ENCODE measurements at regions not wholly inside any gene's neighbourhood (a gene's known extent, or its start where the extent isn't known, plus 50 kb on each side); places are given as distances from the start of the nearest gene placed in this dataset.
"Not testable (repeated sequence)": the region's sequence is repeated elsewhere in the genome, so short reads cannot be mapped to it uniquely, and the experiment has no call there.

DNA sequence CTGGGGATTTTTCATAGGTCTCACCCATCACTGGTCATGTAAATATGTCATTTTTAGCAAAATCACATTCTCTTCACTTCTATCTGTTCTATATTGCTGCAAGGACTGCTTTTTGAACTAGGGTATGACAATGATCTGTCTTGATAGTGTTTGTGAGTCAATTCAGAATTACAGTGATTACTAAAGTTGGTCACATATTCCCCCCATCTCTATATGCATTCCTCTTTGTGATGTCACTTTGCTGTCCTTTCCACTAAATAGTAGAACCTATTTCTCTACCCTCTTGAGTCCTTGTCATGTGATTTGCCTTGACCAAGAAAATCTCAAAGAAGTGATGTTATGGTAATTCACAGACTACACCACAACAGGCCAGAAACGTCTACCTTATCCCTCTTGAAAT, 243.9 kb downstream of the NPIPA8 start:
- not testable (repeated sequence) for H3K27me3 ChIP-seq (ENCODE audit: insufficient read depth, low read length); H3K27ac ChIP-seq (ENCODE audit: low read depth, low read length); H3K9ac ChIP-seq (ENCODE audit: low read depth, low read length); H3K4me3 ChIP-seq (ENCODE audit: low read length); H3K9me3 ChIP-seq (ENCODE audit: insufficient read depth, low read depth, low read length); H3K4me1 ChIP-seq (ENCODE audit: insufficient read depth, low read length); H3K36me3 ChIP-seq (ENCODE audit: insufficient read depth, low read length)
- no CpG with 5 or more reads among the region's 1 CpG for WGBS

DNA sequence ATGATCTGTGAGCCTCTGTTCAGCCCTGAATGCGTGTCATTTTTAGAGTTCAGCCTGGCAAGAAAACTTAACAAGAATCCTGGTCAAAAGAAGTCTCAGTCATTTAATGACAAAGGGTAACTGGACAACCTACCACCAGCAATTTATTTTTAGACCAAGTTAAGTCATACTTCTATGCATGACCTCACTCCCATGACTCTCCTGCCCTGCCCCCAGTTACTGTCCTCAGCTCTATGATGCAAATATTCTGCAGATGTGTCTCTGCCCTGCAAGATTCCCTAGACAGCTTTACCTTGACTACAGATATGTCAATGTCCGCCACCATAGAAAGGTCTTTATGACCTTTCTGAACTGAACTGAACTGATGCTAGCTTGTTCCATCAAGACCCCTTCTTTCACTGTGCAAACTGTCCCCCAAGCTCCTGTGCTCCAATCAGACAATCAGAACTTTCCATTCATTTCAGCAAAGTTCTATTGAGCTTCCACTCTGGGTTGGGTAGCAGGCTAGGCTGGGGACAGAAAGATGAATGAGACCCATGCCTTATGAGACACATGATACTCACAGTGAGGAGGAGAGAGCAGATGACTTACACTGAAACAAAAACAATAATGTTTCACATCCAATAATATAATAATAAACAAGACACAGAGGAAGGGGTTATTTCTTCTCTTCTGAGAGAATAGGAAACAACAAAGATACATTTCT, 255.7 kb downstream of the NPIPA8 start:
- H3K27ac ChIP-seq (ENCODE audit: low read depth, low read length); H3K9ac ChIP-seq (ENCODE audit: low read depth, low read length); H3K4me3 ChIP-seq (ENCODE audit: low read length); H3K4me1 ChIP-seq (ENCODE audit: insufficient read depth, low read length); H3K36me3 ChIP-seq (ENCODE audit: insufficient read depth, low read length); H3K27me3 ChIP-seq (ENCODE audit: insufficient read depth, low read length); H3K9me3 ChIP-seq (ENCODE audit: insufficient read depth, low read depth, low read length): not testable (repeated sequence)
- WGBS: 89% methylated on average over 1 of the region's 2 CpGs

- H3K9me3 ChIP-seq (ENCODE audit: insufficient read depth, low read depth, low read length); H3K9ac ChIP-seq (ENCODE audit: low read depth, low read length); H3K27me3 ChIP-seq (ENCODE audit: insufficient read depth, low read length); H3K4me3 ChIP-seq (ENCODE audit: low read length); H3K36me3 ChIP-seq (ENCODE audit: insufficient read depth, low read length); H3K4me1 ChIP-seq (ENCODE audit: insufficient read depth, low read length); H3K27ac ChIP-seq (ENCODE audit: low read depth, low read length): not testable (repeated sequence)
Observed at GRCh38 chr16:18077910-18078309, 258.6 kb downstream of the NPIPA8 start.

GRCh38 chr16:18072161-18072560, 264.4 kb downstream of the NPIPA8 start:
- no peaks in the 10 kb centered on the region for H3K9me3 ChIP-seq (ENCODE audit: insufficient read depth, low read depth, low read length)
- H3K27me3 ChIP-seq (ENCODE audit: insufficient read depth, low read length): no peaks in the 10 kb centered on the region
- peaks cover 19% of the 10 kb centered on the region for H3K4me1 ChIP-seq (ENCODE audit: insufficient read depth, low read length)
- WGBS: 91% methylated on average over 1 of the region's 1 CpG
- no peak overlapping the region for H3K27ac ChIP-seq (ENCODE audit: low read depth, low read length)
- H3K4me3 ChIP-seq (ENCODE audit: low read length): no peak overlapping the region
- 0 out of 2 replicates have a peak overlapping the region, but pooled peaks have one; percentile 38 for H3K9ac ChIP-seq (ENCODE audit: low read depth, low read length)
- no peaks in the 10 kb centered on the region for H3K36me3 ChIP-seq (ENCODE audit: insufficient read depth, low read length)

- Histone ChIP-seq H3K9ac (ENCODE audit: low read depth, low read length) (no peak overlapping the region), H3K27me3 (ENCODE audit: insufficient read depth, low read length) (no peaks in the 10 kb centered on the region), H3K4me1 (ENCODE audit: insufficient read depth, low read length) (peaks cover 19% of the 10 kb centered on the region), H3K4me3 (ENCODE audit: low read length) (no peak overlapping the region), H3K36me3 (ENCODE audit: insufficient read depth, low read length) (no peaks in the 10 kb centered on the region), H3K27ac (ENCODE audit: low read depth, low read length) (no peak overlapping the region), H3K9me3 (ENCODE audit: insufficient read depth, low read depth, low read length) (no peaks in the 10 kb centered on the region)
Observed at GRCh38 chr16:18069683-18070082, 266.9 kb downstream of the NPIPA8 start.

- Histone ChIP-seq H3K4me1 (ENCODE audit: insufficient read depth, low read length) (peaks cover 19% of the 10 kb centered on the region), H3K36me3 (ENCODE audit: insufficient read depth, low read length) (no peaks in the 10 kb centered on the region), H3K9me3 (ENCODE audit: insufficient read depth, low read depth, low read length) (no peaks in the 10 kb centered on the region), H3K27ac (ENCODE audit: low read depth, low read length) (no peak overlapping the region), H3K9ac (ENCODE audit: low read depth, low read length) (no peak overlapping the region), H3K4me3 (ENCODE audit: low read length) (no peak overlapping the region), H3K27me3 (ENCODE audit: insufficient read depth, low read length) (no peaks in the 10 kb centered on the region)
Observed at GRCh38 chr16:18068477-18068876, 268.1 kb downstream of the NPIPA8 start.

DNA sequence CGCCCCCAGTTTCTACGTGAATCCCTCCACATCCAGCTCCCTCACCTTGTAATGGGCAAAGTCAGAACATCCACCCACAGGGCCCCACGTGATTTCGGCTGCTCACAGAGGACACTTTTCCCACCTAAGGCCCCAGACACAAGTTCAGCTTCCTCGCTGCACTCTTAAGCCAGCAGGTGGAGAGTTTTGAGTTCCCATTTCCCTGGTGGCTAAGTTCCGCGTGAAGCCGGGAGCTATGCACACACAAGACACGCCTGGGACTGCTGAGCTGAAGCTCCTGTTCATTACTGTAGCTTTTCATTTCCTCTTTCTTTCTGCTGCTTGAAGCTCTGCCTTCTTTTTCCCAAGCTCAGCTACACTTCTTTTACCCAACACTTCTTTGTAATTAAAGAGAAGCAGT, 273.8 kb downstream of the NPIPA8 start:
- WGBS: 79% methylated on average over 9 of the region's 9 CpGs
- Histone ChIP-seq H3K4me1 (ENCODE audit: insufficient read depth, low read length) (no peaks in the 10 kb centered on the region; the same call in 1 of the 2 replicates), H3K27ac (ENCODE audit: low read depth, low read length) (no peak overlapping the region), H3K9me3 (ENCODE audit: insufficient read depth, low read depth, low read length) (no peaks in the 10 kb centered on the region), H3K9ac (ENCODE audit: low read depth, low read length) (0 out of 2 replicates have a peak overlapping the region, but pooled peaks have one; percentile 7), H3K27me3 (ENCODE audit: insufficient read depth, low read length) (no peaks in the 10 kb centered on the region), H3K36me3 (ENCODE audit: insufficient read depth, low read length) (no peaks in the 10 kb centered on the region), H3K4me3 (ENCODE audit: low read length) (no peak overlapping the region)

GRCh38 chr16:18060351-18060750, 276.2 kb downstream of the NPIPA8 start:
- Histone ChIP-seq H3K27ac (ENCODE audit: low read depth, low read length) (no peak overlapping the region), H3K4me1 (ENCODE audit: insufficient read depth, low read length) (no peaks in the 10 kb centered on the region; the same call in 1 of the 2 replicates), H3K36me3 (ENCODE audit: insufficient read depth, low read length) (no peaks in the 10 kb centered on the region), H3K27me3 (ENCODE audit: insufficient read depth, low read length) (no peaks in the 10 kb centered on the region), H3K4me3 (ENCODE audit: low read length) (no peak overlapping the region), H3K9me3 (ENCODE audit: insufficient read depth, low read depth, low read length) (no peaks in the 10 kb centered on the region), H3K9ac (ENCODE audit: low read depth, low read length) (no peak overlapping the region)
- WGBS: 78% methylated on average over 7 of the region's 7 CpGs

GRCh38 chr16:18059577-18059976, 277.0 kb downstream of the NPIPA8 start:
- no peaks in the 10 kb centered on the region for H3K9me3 ChIP-seq (ENCODE audit: insufficient read depth, low read depth, low read length)
- WGBS: 91% methylated on average over 6 of the region's 6 CpGs

GRCh38 chr16:18059089-18059488, 277.4 kb downstream of the NPIPA8 start:
- Histone ChIP-seq H3K4me1 (ENCODE audit: insufficient read depth, low read length) (no peaks in the 10 kb centered on the region; the same call in 1 of the 2 replicates), H3K36me3 (ENCODE audit: insufficient read depth, low read length) (no peaks in the 10 kb centered on the region), H3K9ac (ENCODE audit: low read depth, low read length) (no peak overlapping the region), H3K27ac (ENCODE audit: low read depth, low read length) (no peak overlapping the region), H3K4me3 (ENCODE audit: low read length) (no peak overlapping the region), H3K27me3 (ENCODE audit: insufficient read depth, low read length) (no peaks in the 10 kb centered on the region), H3K9me3 (ENCODE audit: insufficient read depth, low read depth, low read length) (no peaks in the 10 kb centered on the region)
- 95% methylated on average over 1 of the region's 1 CpG for WGBS

More at GRCh38 chr16:18059577-18059976, 277.0 kb downstream of the NPIPA8 start:
- Histone ChIP-seq H3K9ac (ENCODE audit: low read depth, low read length) (no peak overlapping the region), H3K27me3 (ENCODE audit: insufficient read depth, low read length) (no peaks in the 10 kb centered on the region), H3K4me1 (ENCODE audit: insufficient read depth, low read length) (no peaks in the 10 kb centered on the region; the same call in 1 of the 2 replicates), H3K36me3 (ENCODE audit: insufficient read depth, low read length) (no peaks in the 10 kb centered on the region), H3K4me3 (ENCODE audit: low read length) (no peak overlapping the region), H3K27ac (ENCODE audit: low read depth, low read length) (no peak overlapping the region)

- Histone ChIP-seq H3K27ac (ENCODE audit: low read depth, low read length) (no peak overlapping the region), H3K4me1 (ENCODE audit: insufficient read depth, low read length) (no peaks in the 10 kb centered on the region), H3K9me3 (ENCODE audit: insufficient read depth, low read depth, low read length) (no peaks in the 10 kb centered on the region), H3K4me3 (ENCODE audit: low read length) (no peak overlapping the region), H3K36me3 (ENCODE audit: insufficient read depth, low read length) (no peaks in the 10 kb centered on the region), H3K9ac (ENCODE audit: low read depth, low read length) (no peak overlapping the region), H3K27me3 (ENCODE audit: insufficient read depth, low read length) (no peaks in the 10 kb centered on the region; the same call in 1 of the 2 replicates)
- WGBS: 87% methylated on average over 3 of the region's 4 CpGs
Observed at GRCh38 chr16:18055411-18055916, 281.1 kb downstream of the NPIPA8 start.

DNA sequence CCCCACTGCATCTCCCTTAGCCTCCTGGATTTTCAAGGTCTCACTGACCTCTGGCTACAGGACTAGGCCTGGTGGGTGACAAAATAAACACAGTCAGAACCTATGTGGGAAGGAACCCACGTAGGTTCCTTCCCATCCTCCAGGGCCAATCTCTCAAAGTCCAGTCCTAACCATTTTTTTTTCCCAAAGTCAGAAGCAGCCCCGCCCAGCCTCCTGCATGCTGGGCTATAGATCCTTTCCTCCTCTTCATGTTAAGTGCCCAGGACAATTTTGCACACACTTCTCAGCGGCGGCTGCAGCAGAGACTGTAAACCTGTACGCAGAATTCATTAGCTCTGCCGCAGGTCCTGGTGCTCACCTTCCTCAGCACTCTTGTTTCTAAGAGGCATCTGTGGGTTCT, 285.8 kb downstream of the NPIPA8 start:
- H3K4me1 ChIP-seq (ENCODE audit: insufficient read depth, low read length): 0 out of 2 replicates have a peak, but pooled peaks cover 9% of the 10 kb centered on the region
- H3K4me3 ChIP-seq (ENCODE audit: low read length): no peak overlapping the region
- no peaks in the 10 kb centered on the region for H3K36me3 ChIP-seq (ENCODE audit: insufficient read depth, low read length)
- H3K9me3 ChIP-seq (ENCODE audit: insufficient read depth, low read depth, low read length): no peaks in the 10 kb centered on the region
- peaks cover 2% of the 10 kb centered on the region; the same call in 1 of the 2 replicates for H3K27me3 ChIP-seq (ENCODE audit: insufficient read depth, low read length)
- H3K9ac ChIP-seq (ENCODE audit: low read depth, low read length): no peak overlapping the region
- no peak overlapping the region for H3K27ac ChIP-seq (ENCODE audit: low read depth, low read length)
- 90% methylated on average over 6 of the region's 6 CpGs for WGBS
